HL-60 (cell line): ENCODE measurements at regions not wholly inside any gene's neighbourhood (a gene's known extent, or its start where the extent isn't known, plus 50 kb on each side); places are given as distances from the start of the nearest gene placed in this dataset.

Source experiments
- CTCF ChIP-seq: IDR thresholded peaks from one replicate; pipeline ENCODE4 v1.5.1; 2011; ENCODE audit warnings: low read length, control low read depth, inconsistent platforms; ENCODE audit not compliant: insufficient read depth
- GABPA ChIP-seq: IDR thresholded peaks from 2 replicates; pipeline ENCODE4 v1.6.1; 2012; ENCODE audit warnings: low read depth
- POLR2AphosphoS5 ChIP-seq: IDR thresholded peaks from 2 replicates; pipeline ENCODE4 v1.6.1; 2012; ENCODE audit warnings: low read depth
- REST ChIP-seq: IDR thresholded peaks from 2 replicates; pipeline ENCODE4 v1.6.1; 2012; ENCODE audit warnings: low read depth; ENCODE audit not compliant: insufficient replicate concordance
- SPI1 ChIP-seq: IDR thresholded peaks from 2 replicates; pipeline ENCODE4 v1.6.1; 2012; ENCODE audit warnings: low read depth, mild to moderate bottlenecking, borderline replicate concordance

GRCh38 chr9:10873999-10874398, 261.2 kb upstream of the PTPRD start:
- TF ChIP-seq CTCF (no peak), POLR2AphosphoS5 (no peak), SPI1 (no peak), REST (no peak), GABPA (no peak)
